ENCODE measurements at regions not wholly inside any gene's neighbourhood (a gene's known extent, or its start where the extent isn't known, plus 50 kb on each side); places are given as distances from the start of the nearest gene placed in this dataset.
A peak's percentile ranks its signal among the peaks of the same experiment; 100 is the strongest.

DNA sequence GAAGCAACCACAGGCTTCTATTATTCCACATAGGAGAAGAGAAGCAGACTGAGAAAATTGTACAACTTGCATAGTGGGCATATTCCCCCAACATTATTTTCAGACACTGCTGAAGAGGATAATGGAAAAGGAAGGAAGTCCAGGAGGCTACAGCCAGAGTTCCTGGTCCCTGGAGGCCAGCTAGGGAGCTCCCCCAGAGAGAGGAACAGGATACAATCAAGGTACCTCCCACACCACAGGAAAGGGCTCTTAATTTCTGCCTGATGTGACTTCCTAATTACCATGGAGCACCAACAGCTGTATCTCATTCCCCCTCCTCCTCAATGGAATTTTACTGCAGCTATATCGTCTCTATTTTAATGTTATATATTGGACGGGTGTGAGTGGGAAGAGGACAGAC is 594.3 kb upstream of the NRSN1 start:
- H3K36me3 ChIP-seq = no peaks in the 10 kb centered on the region
- no peaks in the 10 kb centered on the region for H3K27me3 ChIP-seq
- peak in 4 of 8 donors; percentile 9 to 38 (median 21) for ATAC-seq
- no peak overlapping the region for H3K4me3 ChIP-seq
- peaks cover 0 to 11% (median 0%) of the 10 kb centered on the region in 9 donors for H3K4me1 ChIP-seq
- intact Hi-C loops (cut with DNase I) = no loop called here
- no peak for DNase-seq
- TF ChIP-seq, protein P1, sequence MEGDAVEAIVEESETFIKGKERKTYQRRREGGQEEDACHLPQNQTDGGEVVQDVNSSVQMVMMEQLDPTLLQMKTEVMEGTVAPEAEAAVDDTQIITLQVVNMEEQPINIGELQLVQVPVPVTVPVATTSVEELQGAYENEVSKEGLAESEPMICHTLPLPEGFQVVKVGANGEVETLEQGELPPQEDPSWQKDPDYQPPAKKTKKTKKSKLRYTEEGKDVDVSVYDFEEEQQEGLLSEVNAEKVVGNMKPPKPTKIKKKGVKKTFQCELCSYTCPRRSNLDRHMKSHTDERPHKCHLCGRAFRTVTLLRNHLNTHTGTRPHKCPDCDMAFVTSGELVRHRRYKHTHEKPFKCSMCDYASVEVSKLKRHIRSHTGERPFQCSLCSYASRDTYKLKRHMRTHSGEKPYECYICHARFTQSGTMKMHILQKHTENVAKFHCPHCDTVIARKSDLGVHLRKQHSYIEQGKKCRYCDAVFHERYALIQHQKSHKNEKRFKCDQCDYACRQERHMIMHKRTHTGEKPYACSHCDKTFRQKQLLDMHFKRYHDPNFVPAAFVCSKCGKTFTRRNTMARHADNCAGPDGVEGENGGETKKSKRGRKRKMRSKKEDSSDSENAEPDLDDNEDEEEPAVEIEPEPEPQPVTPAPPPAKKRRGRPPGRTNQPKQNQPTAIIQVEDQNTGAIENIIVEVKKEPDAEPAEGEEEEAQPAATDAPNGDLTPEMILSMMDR (IDR thresholded peaks at IDR 0.05) = no peak
- 37 to 41% methylated on average over 2 of the region's 2 CpGs for WGBS, 2 donors
- H3K9me3 ChIP-seq = peaks cover 0 to 9% (median 0%) of the 10 kb centered on the region in 11 donors
- no peak overlapping the region for H3K27ac ChIP-seq

GRCh38 chr6:23532227-23532626 is 593.8 kb upstream of the NRSN1 start:
- DNase-seq (no peak), ATAC-seq (peak in 3 of 8 donors; percentile 70 to 86 (median 80))
- Histone ChIP-seq H3K4me3 (no peak overlapping the region), H3K9me3 (peaks cover 0 to 9% (median 0%) of the 10 kb centered on the region in 11 donors), H3K4me1 (peaks cover 0 to 11% (median 0%) of the 10 kb centered on the region in 9 donors), H3K36me3 (no peaks in the 10 kb centered on the region), H3K27me3 (no peaks in the 10 kb centered on the region), H3K27ac (no peak overlapping the region)
- intact Hi-C loops (cut with DNase I) = no loop called here
- TF ChIP-seq, protein P1 (IDR thresholded peaks at IDR 0.05) = no peak

DNA sequence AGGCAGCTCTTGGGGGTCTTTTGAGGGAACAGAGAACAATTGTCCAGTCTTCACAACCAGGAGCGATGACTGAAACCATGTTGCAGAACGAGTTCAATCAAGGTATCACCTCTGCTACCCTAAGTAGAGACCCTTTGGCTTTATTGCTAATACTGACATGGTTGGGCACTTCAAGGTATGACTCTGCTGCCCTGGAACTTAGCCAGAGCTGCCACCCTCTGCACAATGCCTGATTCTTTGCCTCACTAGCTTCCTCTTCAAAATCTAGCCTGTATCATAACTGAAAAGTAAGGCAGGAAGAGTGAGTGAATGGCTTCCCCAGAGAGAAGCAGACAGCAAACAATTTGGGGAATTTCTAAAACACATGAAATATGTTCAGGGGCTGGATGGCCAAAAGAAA is 592.7 kb upstream of the NRSN1 start:
- no peak for DNase-seq
- intact Hi-C loops (cut with DNase I) = no loop called here
- TF ChIP-seq, protein P1 (IDR thresholded peaks at IDR 0.05) = no peak
- Histone ChIP-seq H3K4me3 (no peak overlapping the region), H3K9me3 (peaks cover 0 to 9% (median 0%) of the 10 kb centered on the region in 11 donors), H3K27me3 (no peaks in the 10 kb centered on the region), H3K4me1 (peaks cover 0 to 11% (median 0%) of the 10 kb centered on the region in 9 donors), H3K27ac (no peak overlapping the region), H3K36me3 (no peaks in the 10 kb centered on the region)
- no peak for ATAC-seq
- WGBS, 2 donors = 96% methylated on average over 2 of the region's 2 CpGs

GRCh38 chr6:23533944-23534343 is 592.1 kb upstream of the NRSN1 start:
- no peak overlapping the region for H3K27ac ChIP-seq
- DNase-seq (no peak), ATAC-seq (peak in 3 of 8 donors; percentile 28 to 62 (median 53))
- 51 to 73% methylated on average over 7 of the region's 7 CpGs for WGBS, 2 donors
- H3K36me3 ChIP-seq = no peaks in the 10 kb centered on the region
- peaks cover 0 to 9% (median 0%) of the 10 kb centered on the region in 11 donors for H3K9me3 ChIP-seq
- H3K4me1 ChIP-seq = peaks cover 0 to 11% (median 0%) of the 10 kb centered on the region in 9 donors
- no peak overlapping the region for H3K4me3 ChIP-seq
- no peaks in the 10 kb centered on the region for H3K27me3 ChIP-seq
- intact Hi-C loops (cut with DNase I) = no loop called here
- TF ChIP-seq, protein P1 (IDR thresholded peaks at IDR 0.05) = no peak
